SJSA1 (cell line): ENCODE measurements at regions not wholly inside any gene's neighbourhood (a gene's known extent, or its start where the extent isn't known, plus 50 kb on each side); places are given as distances from the start of the nearest gene placed in this dataset.

Experiments
- DNase-seq, 2 experiments: peaks; one replicate each; pipeline ENCODE4 v3.0.0-alpha.2; 2015 to 2020; ENCODE audit warnings: low spot score in 2 of 2, low read depth in 1 of 2
- H3K27ac ChIP-seq: fragments of 250-450 bp; sonication (Bioruptor Pico); 2 replicates; pipeline ENCODE4 v1.5.1; 2020; ENCODE audit warnings: mild to moderate bottlenecking, moderate library complexity
- H3K27me3 ChIP-seq: fragments of 250-450 bp; sonication (Bioruptor Pico); replicated peaks from 2 replicates; pipeline ENCODE4 v1.5.1; 2020; ENCODE audit warnings: mild to moderate bottlenecking, moderate library complexity
- H3K36me3 ChIP-seq: fragments of 250-450 bp; sonication (Bioruptor Pico); 2 replicates; pipeline ENCODE4 v1.5.1; 2020; ENCODE audit warnings: mild to moderate bottlenecking
- H3K4me1 ChIP-seq: fragments of 250-450 bp; sonication (Bioruptor Pico); replicated peaks from 2 replicates; pipeline ENCODE4 v1.6.1; 2021; ENCODE audit warnings: mild to moderate bottlenecking
- H3K4me3 ChIP-seq: fragments of 250-450 bp; sonication (Bioruptor Pico); 2 replicates; pipeline ENCODE4 v1.5.1; 2020; ENCODE audit warnings: mild to moderate bottlenecking
- H3K9me3 ChIP-seq: fragments of 250-450 bp; sonication (Bioruptor Pico); replicated peaks from 2 replicates; pipeline ENCODE4 v1.5.1; 2020; ENCODE audit warnings: mild to moderate bottlenecking

DNA sequence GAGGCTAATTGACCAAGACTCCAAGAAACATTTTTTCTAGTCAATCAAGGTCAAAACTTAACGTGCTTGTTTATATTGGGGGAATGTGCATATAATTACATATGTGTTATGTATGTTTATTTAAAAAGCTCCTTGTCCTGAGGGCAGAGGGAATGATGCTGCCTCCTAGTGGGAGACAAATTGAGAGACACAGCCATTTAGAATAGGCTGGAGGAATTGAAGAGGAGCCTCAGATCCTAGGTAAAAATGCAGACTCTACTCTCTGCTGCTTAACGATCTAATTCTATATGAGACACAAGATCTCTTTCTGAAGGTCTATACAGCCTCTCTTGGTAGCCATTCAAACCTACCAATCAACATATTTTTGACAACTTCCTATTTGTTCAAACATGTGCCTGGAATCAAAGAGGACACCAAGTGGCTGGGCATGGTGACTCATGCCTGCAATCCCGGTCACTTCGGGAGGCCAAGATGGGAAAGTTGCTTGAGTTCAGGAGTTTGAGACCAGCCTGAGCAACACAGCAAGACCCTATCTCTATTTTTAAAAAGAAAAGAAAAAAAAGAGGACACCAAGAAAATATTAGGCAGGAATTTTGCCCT is 136.6 kb upstream of the ZNF648 start:
- no peak for DNase-seq
- Histone ChIP-seq H3K27me3 (no peaks in the 10 kb centered on the region), H3K9me3 (no peaks in the 10 kb centered on the region), H3K4me3 (no peak overlapping the region), H3K27ac (no peak overlapping the region), H3K36me3 (no peaks in the 10 kb centered on the region), H3K4me1 (no peaks in the 10 kb centered on the region)

DNA sequence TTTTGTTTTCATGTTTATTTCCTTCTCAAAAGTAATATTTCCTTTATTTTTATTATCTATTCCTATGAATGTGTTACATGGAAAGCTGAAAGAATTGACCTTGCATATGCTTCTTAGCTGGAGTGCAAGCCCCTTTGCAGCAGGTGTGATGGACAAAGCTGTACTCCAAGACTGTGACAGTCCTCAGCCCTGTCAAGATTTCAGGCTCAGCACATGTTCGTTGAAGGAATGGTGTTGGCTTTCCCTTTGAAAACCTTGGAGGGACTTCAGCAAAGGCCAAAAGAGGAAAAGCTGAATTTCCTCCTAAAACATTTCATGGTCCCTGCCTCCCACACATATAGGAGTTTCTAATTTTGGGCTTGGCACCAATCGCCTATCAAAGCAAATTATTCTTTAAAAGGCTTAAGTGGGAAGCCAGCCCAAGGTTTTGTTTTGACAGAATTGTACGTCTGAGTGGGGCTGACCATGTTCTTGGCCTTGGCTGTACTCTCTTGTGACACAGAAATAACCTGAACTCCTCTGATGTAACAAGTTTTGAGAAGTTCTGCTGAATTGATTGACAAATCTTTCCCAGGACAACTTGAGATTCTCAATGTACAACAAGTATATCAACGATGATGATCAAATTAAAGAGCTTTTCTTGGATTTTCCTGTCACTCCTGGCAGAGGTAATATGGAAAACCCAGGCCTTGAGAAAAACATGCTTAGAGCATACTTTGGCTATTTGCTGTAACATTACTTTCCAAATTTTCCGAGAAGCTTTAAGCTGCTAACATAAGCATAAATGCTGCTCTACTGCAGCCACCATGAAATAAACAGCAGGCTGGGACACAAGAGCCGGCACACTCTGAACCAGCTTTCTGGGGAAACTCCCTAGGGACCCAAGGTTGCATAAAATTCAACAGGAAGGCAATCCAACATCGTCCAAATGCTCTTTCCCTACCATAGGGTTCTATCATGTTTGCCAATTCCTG is 135.7 kb upstream of the ZNF648 start:
- Histone ChIP-seq H3K36me3 (no peaks in the 10 kb centered on the region), H3K9me3 (no peaks in the 10 kb centered on the region), H3K4me3 (no peak overlapping the region), H3K27ac (no peak overlapping the region), H3K4me1 (no peaks in the 10 kb centered on the region), H3K27me3 (no peaks in the 10 kb centered on the region)
- no peak for DNase-seq

DNA sequence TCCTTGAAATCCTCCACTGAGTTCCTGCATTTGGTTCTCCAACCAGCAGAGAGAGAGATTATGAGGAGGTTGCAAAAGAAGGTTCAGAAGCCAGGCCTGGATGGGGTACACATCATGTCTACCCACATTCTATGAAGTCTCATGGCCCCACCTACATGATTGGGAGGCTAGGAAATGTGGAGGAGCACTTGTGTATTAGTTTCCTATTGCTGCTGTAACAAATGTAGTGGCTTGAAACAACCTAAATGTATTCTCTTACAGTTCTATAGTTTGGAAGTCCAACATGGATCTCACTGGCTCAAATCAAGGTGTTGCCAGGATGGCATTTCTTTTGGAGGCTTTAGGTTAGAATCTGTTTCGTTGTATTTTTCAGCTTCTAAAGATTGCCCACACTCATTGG is 134.2 kb upstream of the ZNF648 start:
- no peaks in the 10 kb centered on the region for H3K4me1 ChIP-seq
- no peaks in the 10 kb centered on the region for H3K36me3 ChIP-seq
- H3K27me3 ChIP-seq, result no peaks in the 10 kb centered on the region
- H3K27ac ChIP-seq, result no peak overlapping the region
- DNase-seq, result no peak
- H3K4me3 ChIP-seq, result no peak overlapping the region
- H3K9me3 ChIP-seq, result no peaks in the 10 kb centered on the region

DNA sequence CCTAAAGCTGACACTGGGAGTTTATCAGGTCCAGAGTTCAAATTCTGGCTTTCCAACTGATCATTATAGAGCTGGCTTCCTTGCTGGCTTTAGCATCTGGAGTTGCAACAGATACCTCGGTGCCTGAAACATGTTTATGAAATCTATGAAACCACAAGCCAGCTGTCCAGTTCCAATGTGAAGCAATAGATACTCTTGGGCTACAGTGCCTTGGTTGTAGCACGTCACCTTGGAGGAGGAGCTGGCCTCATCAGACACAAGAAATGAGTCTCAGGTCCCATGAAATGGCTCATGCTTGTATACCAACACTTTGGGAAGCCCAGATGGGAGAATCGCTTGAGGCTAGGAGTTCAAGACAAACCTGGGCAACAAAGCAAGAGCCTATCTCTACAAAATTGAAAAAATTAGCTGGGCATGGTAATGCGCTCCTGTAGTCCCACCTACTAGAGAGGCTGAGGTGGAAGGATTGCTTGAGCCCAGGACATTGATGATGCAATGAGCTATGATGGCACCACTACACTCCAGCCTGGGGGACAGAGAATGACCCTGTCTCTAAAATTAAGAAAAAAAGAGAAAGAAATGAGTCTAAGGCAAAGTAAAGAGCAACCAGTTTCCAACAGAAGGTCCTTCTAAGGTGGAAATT is 132.5 kb upstream of the ZNF648 start:
- H3K4me3 ChIP-seq, result no peak overlapping the region
- no peaks in the 10 kb centered on the region for H3K4me1 ChIP-seq
- H3K36me3 ChIP-seq, result no peaks in the 10 kb centered on the region
- H3K27me3 ChIP-seq, result no peaks in the 10 kb centered on the region
- H3K9me3 ChIP-seq, result no peaks in the 10 kb centered on the region
- H3K27ac ChIP-seq, result no peak overlapping the region
- DNase-seq, result no peak

DNA sequence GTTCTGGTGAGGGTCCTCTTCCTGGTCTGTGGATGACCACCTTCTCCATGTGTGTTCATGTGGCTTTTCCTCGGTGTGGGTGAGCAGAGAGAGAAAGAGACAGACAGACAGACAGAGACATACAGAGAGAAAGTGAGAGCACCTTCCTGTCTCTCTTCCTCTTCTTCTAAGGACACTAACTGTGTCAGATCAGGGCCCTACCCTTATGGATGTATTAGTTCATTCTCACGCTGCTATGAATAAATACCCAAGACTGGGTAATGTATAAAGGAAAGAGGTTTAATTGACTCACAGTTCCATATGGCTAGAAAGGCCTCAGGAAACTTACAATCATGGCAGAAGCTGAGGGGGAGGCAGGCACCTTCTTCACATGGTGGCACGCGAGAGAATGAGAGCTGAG is 131.5 kb upstream of the ZNF648 start:
- Histone ChIP-seq H3K4me1 (no peaks in the 10 kb centered on the region), H3K36me3 (no peaks in the 10 kb centered on the region), H3K4me3 (no peak overlapping the region), H3K9me3 (no peaks in the 10 kb centered on the region), H3K27me3 (no peaks in the 10 kb centered on the region), H3K27ac (no peak overlapping the region)
- DNase-seq, result no peak

DNA sequence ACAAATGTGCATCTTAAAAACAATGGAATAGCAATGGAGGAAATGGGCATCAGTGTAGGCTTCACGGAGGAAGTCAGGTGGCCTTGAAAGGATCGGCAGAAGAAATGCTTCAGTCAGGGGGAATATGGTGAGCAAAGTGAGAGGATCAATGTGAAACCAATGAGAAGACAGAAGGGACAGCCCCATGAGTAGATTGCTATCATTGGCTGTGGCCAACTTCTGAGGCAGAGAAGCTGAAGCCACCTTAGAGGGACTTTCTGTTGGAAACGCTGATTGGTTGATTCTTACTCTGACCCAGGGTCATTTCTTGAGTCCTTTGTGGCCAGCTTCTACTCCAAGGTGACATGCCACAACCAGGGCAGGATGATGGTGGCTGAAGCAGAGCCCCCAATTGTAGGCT is 130.7 kb upstream of the ZNF648 start:
- no peaks in the 10 kb centered on the region for H3K9me3 ChIP-seq
- no peak overlapping the region for H3K27ac ChIP-seq
- no peaks in the 10 kb centered on the region for H3K36me3 ChIP-seq
- H3K4me1 ChIP-seq, result no peaks in the 10 kb centered on the region
- no peak overlapping the region for H3K4me3 ChIP-seq
- DNase-seq, result no peak
- H3K27me3 ChIP-seq, result no peaks in the 10 kb centered on the region

DNA sequence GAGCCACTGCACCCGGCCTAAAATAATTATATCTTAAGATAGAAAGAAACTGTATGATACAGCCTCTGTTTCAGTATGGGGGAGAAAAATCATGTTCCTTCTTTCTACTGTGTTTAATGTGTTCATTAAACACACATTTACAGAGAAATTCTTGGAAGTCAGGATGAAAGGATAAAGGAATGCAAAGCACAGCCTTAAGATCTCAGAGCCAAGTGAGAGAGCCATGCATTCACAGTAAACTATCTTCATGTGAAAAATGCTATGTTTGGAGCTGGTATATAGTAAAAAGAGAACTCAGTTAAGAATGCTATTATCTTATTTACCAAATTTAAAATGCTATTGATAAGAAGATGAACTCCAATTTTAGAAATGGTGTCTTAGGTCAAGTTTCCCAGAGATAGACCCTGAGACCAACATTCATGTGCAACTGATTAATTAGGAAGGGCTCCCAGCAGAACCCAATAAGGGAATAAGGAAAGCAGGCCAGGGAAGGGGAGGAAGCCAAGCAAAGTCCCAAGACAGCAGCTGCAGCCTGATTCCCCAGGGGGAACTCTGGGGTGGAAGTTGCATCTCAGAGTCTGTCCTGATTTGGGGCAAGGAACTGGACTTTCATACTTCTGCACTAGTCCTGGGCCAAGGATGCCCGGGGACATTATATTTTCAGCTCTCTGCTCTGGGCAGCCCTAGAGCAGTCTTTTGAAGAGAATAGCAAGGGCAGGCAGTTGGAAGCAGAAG is 130.0 kb upstream of the ZNF648 start:
- Histone ChIP-seq H3K9me3 (no peaks in the 10 kb centered on the region), H3K27ac (no peak overlapping the region), H3K4me3 (no peak overlapping the region), H3K27me3 (no peaks in the 10 kb centered on the region), H3K36me3 (no peaks in the 10 kb centered on the region), H3K4me1 (peaks cover 4% of the 10 kb centered on the region; the same call in 1 of the 2 replicates)
- DNase-seq, result no peak

DNA sequence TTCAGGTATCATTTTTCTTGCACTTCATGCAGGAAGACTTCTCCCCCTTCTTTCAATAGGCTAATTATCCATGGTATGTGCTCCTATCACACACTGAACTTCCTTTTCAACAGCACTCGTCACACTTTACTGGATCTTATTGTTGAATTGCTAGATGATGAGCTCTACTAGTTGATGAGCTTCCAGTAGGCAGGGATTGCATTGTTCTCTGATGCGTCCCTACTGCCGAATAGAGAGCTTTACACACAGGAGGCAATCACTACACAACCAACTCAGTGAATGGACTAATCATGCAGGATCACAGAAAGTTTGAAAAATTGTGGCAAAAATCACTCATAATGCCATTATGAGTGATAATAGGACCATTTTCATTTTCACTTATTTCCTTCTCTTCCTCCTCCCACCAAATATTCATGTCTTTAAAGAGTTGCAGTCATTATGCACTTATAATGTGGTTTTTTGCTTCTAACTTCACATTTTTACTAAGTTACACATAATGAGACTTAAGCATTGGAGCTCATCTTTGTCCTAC is 128.1 kb upstream of the ZNF648 start:
- DNase-seq, result no peak

DNA sequence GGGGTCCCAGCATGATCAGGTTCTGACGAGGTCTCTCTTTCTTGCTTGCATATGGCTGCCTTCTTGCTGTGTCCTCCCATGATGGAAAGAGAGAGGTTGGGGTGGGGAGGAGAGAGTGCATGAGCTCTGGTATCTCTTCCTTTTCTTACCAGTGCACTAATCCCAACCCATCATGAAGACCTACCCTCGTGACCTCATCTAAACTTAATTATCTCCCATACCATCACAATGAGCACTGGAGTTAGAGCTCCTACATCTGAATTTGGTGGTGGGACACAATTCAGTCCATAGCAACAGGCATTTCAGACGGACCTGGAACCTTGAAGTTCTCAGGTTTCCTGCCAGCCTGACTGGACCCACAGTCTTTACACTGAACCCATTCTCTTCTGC is 125.2 kb upstream of the ZNF648 start:
- H3K36me3 ChIP-seq, result no peaks in the 10 kb centered on the region
- no peaks in the 10 kb centered on the region for H3K27me3 ChIP-seq
- no peak for DNase-seq
- H3K27ac ChIP-seq, result no peak overlapping the region
- no peaks in the 10 kb centered on the region for H3K9me3 ChIP-seq
- H3K4me3 ChIP-seq, result no peak overlapping the region
- peaks cover 9% of the 10 kb centered on the region; the same call in 1 of the 2 replicates for H3K4me1 ChIP-seq

More for the DNA sequence above, 128.1 kb upstream of the ZNF648 start:
- Histone ChIP-seq H3K4me1 (peaks cover 9% of the 10 kb centered on the region; the same call in 1 of the 2 replicates), H3K27me3 (no peaks in the 10 kb centered on the region), H3K9me3 (no peaks in the 10 kb centered on the region), H3K4me3 (no peak overlapping the region), H3K36me3 (no peaks in the 10 kb centered on the region), H3K27ac (no peak overlapping the region)

DNA sequence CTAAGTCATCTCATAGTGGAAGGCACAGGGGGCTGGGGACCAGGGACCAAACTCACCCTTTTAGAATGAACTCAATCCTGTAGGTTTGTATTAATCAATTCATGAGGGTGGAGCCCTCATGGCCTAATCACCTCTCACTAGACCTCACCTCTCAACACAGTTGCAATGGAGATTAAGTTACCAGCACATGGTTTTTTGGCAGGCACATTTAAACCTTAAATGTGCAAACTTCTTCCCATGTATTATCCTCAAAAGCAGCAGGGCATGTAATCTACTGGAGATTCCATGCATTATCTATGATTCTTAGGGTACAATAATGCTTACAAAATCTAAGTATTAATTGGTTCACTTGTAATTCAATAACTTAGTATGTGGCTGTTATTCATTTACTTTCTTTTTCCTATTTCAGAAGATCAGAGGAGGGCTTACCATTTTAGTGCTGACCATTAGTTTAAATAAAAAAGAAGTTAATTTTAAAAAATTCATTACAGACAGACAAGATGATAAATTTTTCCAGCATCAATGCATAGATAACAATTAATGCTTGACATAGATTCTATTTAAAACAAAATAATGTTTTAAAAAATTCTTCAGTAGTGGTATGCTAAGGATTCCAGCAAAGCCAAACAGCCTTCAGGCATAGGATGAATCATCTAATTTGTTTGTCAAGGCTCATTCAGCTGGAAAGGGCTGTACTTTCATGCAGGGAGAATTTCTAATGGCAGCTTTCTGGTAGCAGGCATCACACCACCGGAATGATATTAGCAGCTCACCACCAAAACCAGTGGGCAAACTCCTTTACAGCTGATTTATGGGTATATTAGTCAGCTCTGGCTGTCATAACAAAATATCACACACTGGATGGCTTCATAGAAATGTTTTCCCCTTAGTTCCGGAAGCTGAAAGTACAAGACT is 124.6 kb upstream of the ZNF648 start:
- H3K9me3 ChIP-seq, result no peaks in the 10 kb centered on the region
- no peak overlapping the region for H3K27ac ChIP-seq
- no peak overlapping the region for H3K4me3 ChIP-seq
- peaks cover 9% of the 10 kb centered on the region; the same call in 1 of the 2 replicates for H3K4me1 ChIP-seq
- no peaks in the 10 kb centered on the region for H3K36me3 ChIP-seq
- DNase-seq, result peak; percentile 53 to 62
- no peaks in the 10 kb centered on the region for H3K27me3 ChIP-seq

DNA sequence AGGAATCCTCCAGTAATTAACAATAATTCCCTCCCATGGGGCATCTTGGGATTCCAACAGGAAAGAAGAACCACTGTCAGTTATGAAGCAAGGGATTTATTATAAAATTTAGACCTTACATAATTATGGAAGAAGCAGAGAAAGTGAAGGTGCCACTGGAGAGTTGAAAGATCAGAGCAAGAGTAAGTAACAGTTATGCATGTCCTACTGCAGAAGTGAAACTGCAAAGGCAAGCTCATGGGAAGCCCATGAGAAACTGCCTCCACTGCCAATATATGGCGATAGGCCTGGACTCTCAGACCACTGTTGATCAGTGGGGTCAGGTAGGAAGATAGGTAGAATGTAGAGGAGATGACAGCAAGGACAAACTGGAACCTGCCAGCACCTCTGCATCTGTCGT is 123.6 kb upstream of the ZNF648 start:
- H3K27me3 ChIP-seq, result no peaks in the 10 kb centered on the region
- no peaks in the 10 kb centered on the region for H3K36me3 ChIP-seq
- H3K4me3 ChIP-seq, result no peak overlapping the region
- H3K4me1 ChIP-seq, result peaks cover 9% of the 10 kb centered on the region; the same call in 1 of the 2 replicates
- no peak for DNase-seq
- no peak overlapping the region for H3K27ac ChIP-seq
- H3K9me3 ChIP-seq, result no peaks in the 10 kb centered on the region

DNA sequence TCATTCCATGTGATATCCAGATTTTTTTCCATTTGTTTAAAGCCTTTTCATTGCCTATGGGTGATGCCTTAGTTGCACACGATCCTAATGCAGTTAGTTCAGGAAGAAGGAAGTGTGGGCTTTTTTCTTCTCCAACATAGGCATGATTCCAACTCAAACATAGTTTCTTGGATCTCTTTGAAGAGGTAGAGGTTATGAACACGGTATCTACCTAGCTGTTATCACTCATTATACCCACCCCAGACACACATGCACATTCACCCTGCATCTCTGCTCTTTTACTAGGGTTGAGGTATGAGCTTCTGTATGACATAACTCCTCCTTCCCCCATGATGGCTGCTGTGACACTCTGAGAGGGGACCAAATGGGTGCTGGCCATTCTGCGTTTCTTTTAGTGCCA is 122.1 kb upstream of the ZNF648 start:
- H3K36me3 ChIP-seq, result no peaks in the 10 kb centered on the region
- H3K27ac ChIP-seq, result no peak overlapping the region
- H3K9me3 ChIP-seq, result no peaks in the 10 kb centered on the region
- H3K4me1 ChIP-seq, result peaks cover 9% of the 10 kb centered on the region; the same call in 1 of the 2 replicates
- H3K4me3 ChIP-seq, result no peak overlapping the region
- DNase-seq, result no peak
- H3K27me3 ChIP-seq, result no peaks in the 10 kb centered on the region
